Hematopoietic multipotent progenitor cell treated with erythropoietin and hydrocortisone succinate and interleukin-3 and kit ligand, for 8 days (in vitro differentiated cells): ENCODE measurements at regions not wholly inside any gene's neighbourhood (a gene's known extent, or its start where the extent isn't known, plus 50 kb on each side); places are given as distances from the start of the nearest gene placed in this dataset.

Experiments used
- DNase-seq: peaks from one replicate; pipeline ENCODE4 v3.0.0-alpha.2; 2015

DNA sequence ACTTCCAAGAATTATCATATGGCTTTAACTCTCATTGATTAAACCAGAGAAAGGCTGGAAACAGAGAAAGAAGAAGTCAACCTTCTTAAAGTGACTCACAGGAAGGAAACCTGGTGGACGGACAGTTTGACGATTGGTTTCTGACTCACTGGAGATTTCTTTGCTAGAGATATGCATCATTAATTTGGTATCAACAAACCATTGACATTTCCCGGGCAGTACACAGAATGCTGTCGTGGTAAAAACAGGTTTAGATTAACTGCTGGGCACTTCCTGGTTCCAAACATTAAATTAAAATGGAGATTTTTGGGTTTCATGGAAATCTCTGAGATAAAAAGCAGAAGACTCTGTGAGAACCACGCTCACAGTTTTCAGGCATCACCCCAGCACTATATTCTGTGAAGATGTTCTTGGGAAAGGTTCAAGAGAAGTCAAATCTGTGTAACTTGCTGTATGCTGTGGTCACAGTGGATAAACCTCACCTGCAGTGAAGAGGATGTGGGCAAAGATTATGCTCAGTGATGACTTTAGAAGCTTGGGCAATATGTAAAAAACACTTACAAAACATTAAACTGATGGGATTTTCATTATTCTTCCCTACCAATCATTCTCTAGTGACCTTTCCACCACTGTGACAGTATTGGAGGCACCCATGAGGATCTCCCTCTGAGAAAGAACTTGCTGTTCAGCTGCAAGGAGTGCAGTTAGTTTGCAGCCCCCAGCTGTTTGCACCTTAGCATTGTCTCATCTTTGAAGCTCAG lies 61.1 kb upstream of the CD44 start:
- DNase-seq = peak; percentile 17

DNA sequence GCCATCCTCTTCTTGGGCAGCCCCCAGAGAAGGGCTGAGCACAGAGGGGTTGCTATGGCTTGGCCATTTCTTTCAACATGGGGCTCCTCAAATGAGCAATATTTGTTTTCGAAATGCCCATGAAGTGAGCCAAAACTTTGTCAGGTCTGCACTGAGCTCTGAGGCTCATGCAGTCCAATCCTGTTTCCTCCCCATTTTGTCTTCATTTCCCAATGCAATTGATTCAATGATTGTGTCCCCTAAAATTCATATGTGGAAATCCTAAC lies 60.6 kb upstream of the CD44 start:
- DNase-seq = no peak

DNA sequence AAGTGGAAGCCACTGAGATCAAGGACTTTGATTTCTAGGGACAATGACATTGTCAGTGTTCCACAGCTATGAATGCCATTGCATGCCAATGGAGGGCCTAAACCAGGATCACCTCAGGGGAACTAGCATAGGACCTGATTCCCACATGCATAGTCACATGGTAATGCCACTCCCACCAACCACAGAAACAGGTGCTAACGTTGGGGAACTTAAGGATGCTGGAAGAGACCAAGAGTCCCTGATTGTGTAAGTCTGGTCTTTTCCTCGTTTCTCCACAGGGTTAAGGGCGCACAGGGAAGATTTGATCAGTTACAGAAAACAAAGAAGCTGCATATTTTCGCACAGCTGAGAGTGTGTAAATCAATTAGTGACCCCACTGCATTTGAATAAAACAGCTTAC lies 59.4 kb upstream of the CD44 start:
- DNase-seq = no peak

DNA sequence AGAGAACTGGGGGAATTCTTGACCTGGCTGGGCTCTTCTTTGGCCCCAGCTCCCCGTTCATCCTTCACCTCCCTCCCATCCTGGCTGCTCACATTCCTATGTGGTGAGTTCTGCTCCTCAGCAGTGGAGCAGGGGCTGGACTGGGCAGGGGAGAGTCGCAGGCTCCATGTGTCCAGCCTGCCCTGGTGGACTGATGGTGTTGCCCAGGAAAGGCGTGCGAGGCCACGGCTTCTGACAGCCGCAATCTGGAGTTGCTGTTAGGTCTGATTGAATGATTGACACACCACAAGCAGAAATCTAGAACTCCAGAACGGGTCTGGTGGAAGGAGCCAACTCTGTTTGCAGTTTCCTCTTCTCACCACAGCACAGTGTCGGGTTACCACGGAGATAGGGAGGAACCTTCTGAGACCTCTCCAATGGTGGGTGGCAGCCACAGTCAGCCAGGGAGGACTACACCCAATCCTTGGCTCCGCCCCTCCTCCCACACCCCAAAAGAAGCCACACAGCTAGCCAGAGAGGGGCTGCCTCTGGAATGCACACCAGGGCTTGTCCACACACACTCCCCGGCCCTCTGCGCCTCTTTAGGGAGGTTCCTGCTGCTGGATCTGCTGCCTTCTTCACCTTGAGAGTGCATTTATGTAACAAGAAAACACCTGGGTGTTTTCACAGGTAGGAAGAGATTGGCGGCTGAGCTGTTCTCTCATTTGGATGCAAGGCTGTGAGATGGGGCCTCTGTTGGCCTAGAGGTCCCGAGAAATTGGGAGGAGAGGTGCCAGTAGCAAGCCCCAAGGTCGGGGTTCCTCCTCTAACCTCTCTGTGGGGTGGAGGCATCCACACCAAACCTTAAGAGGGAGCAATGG lies 56.4 kb upstream of the CD44 start:
- DNase-seq = peak; percentile 89

DNA sequence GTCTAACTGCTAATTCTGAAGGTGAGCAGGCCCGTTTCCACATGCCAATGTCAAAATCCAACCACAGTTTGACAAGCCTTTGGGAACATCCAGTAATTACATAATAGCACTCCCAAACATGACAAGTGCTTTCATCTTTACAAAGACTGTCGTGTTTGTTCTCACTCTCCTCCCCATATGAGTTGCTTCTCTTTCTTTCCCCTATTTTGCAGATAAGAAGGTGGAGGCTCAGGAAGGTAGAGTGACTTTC lies 55.9 kb upstream of the CD44 start:
- DNase-seq = no peak

DNA sequence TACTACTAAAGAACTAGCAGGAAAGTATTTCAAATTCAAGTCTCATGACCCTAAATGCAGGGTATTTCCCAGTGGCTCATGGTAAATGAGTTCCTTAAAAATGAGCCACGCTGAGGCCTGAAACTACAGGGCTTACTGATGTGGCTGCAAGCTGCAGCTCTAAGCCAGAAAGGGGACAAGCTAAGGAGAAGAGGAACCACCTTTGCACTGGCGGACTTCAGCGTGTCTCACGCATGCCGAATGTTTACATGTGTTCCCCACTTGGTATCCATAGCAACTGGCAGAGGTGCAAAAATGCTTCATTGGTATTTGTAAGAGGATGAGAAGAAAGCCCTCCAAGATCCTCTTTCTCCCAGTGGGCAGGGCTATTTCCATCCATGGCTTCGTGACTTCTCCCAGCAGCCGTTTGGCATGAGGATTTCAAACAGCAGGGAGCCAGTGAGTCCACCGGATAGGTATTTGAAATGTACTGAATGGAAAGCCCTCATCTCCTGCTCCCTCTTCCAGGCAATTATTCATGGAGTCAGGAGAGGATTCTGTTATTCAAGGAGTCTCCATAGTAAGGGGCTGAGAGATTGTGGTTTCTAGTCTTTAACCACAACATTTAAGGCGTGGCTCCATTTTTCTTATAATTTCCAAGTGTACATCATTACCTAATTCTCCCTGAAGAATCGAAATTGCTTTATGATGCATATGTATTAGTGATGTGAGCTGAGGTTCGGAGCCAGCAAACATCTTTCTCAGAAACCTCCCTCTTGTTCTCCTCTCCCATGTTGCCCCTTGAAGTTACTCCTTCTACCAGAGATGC lies 55.3 kb upstream of the CD44 start:
- no peak for DNase-seq

DNA sequence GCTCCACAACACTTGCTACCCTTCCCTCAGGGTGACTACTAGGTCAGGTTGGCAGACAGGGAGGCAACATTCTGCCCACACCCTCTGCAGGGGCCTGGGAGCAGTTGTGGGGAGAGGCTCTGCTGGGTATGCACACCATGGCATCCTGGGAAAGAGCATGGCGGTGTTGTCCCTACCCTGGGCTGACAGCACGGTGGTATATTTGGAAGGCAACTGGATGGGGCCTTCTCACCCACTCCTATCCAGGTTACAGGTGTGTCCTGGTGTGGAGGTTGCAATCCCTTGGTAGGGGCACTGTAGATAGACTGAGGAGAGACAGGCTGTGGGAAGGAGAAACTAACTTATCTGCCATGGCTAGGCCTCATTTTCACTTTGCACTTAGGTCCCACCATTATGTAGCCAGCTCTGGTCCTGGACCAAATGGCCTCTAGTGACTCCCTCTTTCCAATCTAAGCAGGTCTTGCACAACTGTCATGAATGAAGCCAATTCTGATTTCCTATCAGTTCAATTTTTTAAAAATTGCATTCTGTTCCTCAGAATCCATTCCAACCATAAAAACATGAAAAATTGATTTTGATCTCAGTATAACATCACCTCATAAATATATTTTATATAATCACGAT lies 54.0 kb upstream of the CD44 start:
- DNase-seq = no peak

DNA sequence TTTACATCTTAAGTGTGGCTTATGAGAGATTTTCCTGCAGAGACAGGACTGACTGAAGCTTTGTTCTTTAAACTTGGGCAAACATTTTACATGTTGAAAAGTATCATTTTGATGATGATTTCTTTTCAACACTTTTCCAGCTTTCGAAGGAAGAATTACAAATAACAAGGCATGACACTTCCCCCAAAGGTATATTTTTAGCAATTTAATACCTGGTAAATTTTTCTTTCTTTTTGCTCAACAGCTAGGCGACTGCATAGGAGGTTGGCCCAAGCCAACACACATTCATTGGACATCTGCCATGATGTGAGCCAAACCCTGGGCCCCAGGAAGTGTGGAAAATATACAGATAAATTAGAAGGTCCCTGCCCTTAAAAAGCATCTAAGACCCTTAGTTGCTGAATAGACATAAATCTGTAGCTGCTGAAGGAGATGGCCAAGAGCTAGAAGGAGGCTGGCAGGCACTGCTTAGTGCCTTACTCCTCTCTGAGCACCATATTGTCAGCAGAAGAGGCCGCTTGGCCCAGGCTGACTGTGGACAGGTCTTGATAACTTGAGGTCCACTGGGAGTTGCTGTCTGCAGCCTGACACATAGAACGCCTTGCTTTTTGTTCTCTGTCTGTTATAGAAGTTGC lies 53.3 kb upstream of the CD44 start:
- no peak for DNase-seq

DNA sequence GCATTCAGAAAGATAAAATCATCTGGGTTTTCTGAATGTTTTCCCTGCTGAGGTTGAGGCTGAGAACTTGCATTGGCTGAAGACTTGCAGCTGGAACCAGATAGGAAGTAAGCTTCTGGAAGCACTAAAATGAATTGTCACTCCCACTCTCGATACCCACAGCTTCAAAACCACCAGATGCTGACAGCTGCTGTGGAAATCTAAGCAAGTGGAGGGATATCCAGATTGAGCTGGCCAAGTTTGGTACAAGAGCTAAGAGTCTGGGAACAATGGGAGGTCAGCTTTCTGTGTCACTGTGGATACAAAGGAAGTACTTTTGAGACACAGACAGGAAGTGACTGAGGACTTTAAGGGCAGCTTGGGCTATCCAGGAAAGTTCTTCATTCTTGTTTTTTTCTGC lies 51.3 kb upstream of the CD44 start:
- DNase-seq = no peak

DNA sequence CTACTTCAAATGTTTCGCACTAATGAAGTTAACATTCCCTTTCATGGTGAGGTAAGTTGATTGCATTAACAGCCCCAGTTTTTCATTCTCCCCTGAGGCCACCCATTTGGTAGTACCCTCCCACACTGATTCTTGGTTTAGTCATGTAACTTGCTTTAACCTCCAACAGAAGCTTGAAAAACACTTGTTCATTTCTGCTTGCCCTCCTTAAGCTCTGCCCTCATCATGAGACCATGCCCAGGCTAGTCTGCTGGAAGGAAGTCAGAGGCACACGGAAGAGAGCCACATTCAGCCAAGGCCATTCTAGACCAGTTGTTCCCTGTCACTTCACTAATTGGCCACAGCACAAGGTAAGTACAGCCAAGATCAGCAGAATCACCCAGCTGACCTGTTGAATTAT lies 50.7 kb upstream of the CD44 start:
- no peak for DNase-seq

DNA sequence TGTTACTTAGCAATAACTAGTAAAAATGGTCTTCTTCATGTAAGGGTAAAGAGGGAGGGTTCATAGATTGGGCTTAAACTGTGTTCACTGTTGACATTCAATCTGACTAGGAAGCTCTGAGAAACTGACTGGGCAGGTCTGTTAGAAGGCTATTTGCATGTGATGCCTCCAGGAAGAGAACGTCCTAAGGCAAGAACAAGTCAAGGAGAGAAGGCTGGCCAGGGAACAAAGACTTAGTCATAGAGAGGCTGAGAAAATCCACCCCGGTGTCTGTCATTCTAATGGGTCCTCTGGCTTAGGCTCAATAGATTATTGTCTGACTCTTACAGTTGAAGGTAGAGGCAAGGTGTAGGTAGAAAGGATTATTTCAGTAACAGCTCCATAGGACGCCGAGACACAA lies 50.3 kb upstream of the CD44 start:
- no peak for DNase-seq
